SK-N-SH treated with all-trans-retinoic acid at 6 μM for 48 hours (cell line): ENCODE measurements at regions not wholly inside any gene's neighbourhood (a gene's known extent, or its start where the extent isn't known, plus 50 kb on each side); places are given as distances from the start of the nearest gene placed in this dataset.

ENCODE experiments used
- CSRNP3 ChIP-seq: fragments of 250-450 bp; sonication (Bioruptor Pico); IDR thresholded peaks from 2 replicates; pipeline ENCODE4 v1.5.1; 2021; ENCODE audit warnings: mild to moderate bottlenecking, moderate library complexity
- SNAI2 ChIP-seq: fragments of 250-450 bp; sonication (Bioruptor Pico); IDR thresholded peaks from 2 replicates; pipeline ENCODE4 v1.5.0; 2020; ENCODE audit warnings: mild to moderate bottlenecking, moderate library complexity
- ZFP30 ChIP-seq: fragments of 450-650 bp; formaldehyde crosslinking; IDR thresholded peaks from 2 replicates; pipeline ENCODE4 v1.5.0; 2022; ENCODE audit warnings: mild to moderate bottlenecking, moderate library complexity

DNA sequence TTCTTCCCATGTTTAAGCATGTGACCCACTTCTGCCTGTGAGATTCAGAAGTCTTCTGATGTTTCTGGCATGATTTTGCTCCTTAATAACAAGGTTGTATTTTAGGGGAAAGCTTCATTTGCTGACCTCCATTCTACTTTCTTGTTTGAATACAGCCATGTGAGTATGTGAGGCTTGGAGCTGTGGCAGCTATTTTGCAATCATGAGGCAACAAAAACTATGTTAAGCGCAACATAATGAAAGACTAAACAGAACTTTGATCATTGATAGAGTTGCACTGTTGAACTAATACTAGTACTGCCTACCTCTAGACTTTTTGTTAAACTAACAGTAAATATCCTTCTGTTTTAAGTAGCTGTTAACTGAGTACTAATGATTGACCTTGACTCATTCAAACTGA lies 203.8 kb upstream of the FAM3C start:
- TF ChIP-seq ZFP30 (CRISPR knock-in tag) (no peak), CSRNP3 (CRISPR knock-in tag) (no peak), SNAI2 (CRISPR knock-in tag) (no peak)
